Stimulated activated naive B cell treated with anti-CD40 and anti-IgM and Interleukin-4, amounts not matched to agents 10 μg/mL and 1 μg/mL and 100 μg/mL, for 72 hours (primary cell): ENCODE measurements at regions not wholly inside any gene's neighbourhood (a gene's known extent, or its start where the extent isn't known, plus 50 kb on each side); places are given as distances from the start of the nearest gene placed in this dataset.
"Not testable (repeated sequence)": the region's sequence is repeated elsewhere in the genome, so short reads cannot be mapped to it uniquely, and the experiment has no call there.

ENCODE experiments used
- ATAC-seq, 2 donors: fragments of 150-1000 bp; cut with Tn5 transposase; replicated peaks; 2 replicates each; pipeline ENCODE4 v1.10.0; 2021; ENCODE audit warnings: moderate library complexity in 1 of 2
- DNase-seq: peaks from one replicate; pipeline ENCODE4 v3.0.0; 2021
- H3K27ac Mint-ChIP-seq: one replicate; pipeline ENCODE4 v1.8.0; 2022; ENCODE audit warnings: mild to moderate bottlenecking, mixed read lengths
- H3K27me3 Mint-ChIP-seq, 2 donors: one replicate each; pipeline ENCODE4 v1.8.0; 2022; ENCODE audit warnings: mixed read lengths in 2 of 2
- H3K36me3 Mint-ChIP-seq, 2 donors: one replicate each; pipeline ENCODE4 v1.8.0; 2022; ENCODE audit warnings: mixed read lengths in 2 of 2, mild to moderate bottlenecking in 1 of 2
- H3K4me1 Mint-ChIP-seq, 2 donors: one replicate each; pipeline ENCODE4 v1.8.0; 2022; ENCODE audit warnings: mixed read lengths in 2 of 2, mild to moderate bottlenecking in 1 of 2
- H3K4me3 Mint-ChIP-seq, 2 donors: one replicate each; pipeline ENCODE4 v1.8.0; 2022; ENCODE audit warnings: mild to moderate bottlenecking in 2 of 2, mixed read lengths in 2 of 2, moderate library complexity in 1 of 2
- H3K9me3 Mint-ChIP-seq, 2 donors: one replicate each; pipeline ENCODE4 v1.8.0; 2022; ENCODE audit warnings: mixed read lengths in 2 of 2, mild to moderate bottlenecking in 1 of 2

- H3K36me3 Mint-ChIP-seq, DNase-seq, H3K9me3 Mint-ChIP-seq, H3K4me3 Mint-ChIP-seq, ATAC-seq, H3K27me3 Mint-ChIP-seq, H3K27ac Mint-ChIP-seq, H3K4me1 Mint-ChIP-seq: not testable (repeated sequence)
These were observed 1129.3 kb downstream of the ZPLD1 start for GRCh38 chr3:103564116-103564515.

- ATAC-seq (no peak), DNase-seq (no peak)
- H3K27me3 Mint-ChIP-seq: no peaks in the 10 kb centered on the region
- no peaks in the 10 kb centered on the region for H3K4me1 Mint-ChIP-seq
- no peaks in the 10 kb centered on the region for H3K36me3 Mint-ChIP-seq
- H3K9me3 Mint-ChIP-seq: peaks cover 0 to under 1% of the 10 kb centered on the region in 2 donors
- H3K27ac Mint-ChIP-seq: no peak overlapping the region
- no peak overlapping the region for H3K4me3 Mint-ChIP-seq
These were observed 1151.0 kb downstream of the ZPLD1 start for GRCh38 chr3:103585809-103586208.

GRCh38 chr3:103589770-103590169 is 1155.0 kb downstream of the ZPLD1 start:
- Mint-ChIP-seq H3K36me3 (no peaks in the 10 kb centered on the region), H3K27me3 (no peaks in the 10 kb centered on the region), H3K4me3 (no peak overlapping the region), H3K4me1 (no peaks in the 10 kb centered on the region), H3K27ac (no peak overlapping the region), H3K9me3 (peaks cover 0 to 1% of the 10 kb centered on the region in 2 donors)
- no peak for ATAC-seq
- no peak for DNase-seq

- no peak overlapping the region for H3K4me3 Mint-ChIP-seq
- DNase-seq (no peak), ATAC-seq (no peak)
- peaks cover 0 to 2% of the 10 kb centered on the region in 2 donors for H3K9me3 Mint-ChIP-seq
- H3K4me1 Mint-ChIP-seq: no peaks in the 10 kb centered on the region
- no peaks in the 10 kb centered on the region for H3K27me3 Mint-ChIP-seq
- H3K36me3 Mint-ChIP-seq: no peaks in the 10 kb centered on the region
- no peak overlapping the region for H3K27ac Mint-ChIP-seq
These were observed 1166.0 kb downstream of the ZPLD1 start for GRCh38 chr3:103600844-103601243.

GRCh38 chr3:103601666-103602065 is 1166.9 kb downstream of the ZPLD1 start:
- no peak overlapping the region for H3K27ac Mint-ChIP-seq
- DNase-seq: no peak
- no peak for ATAC-seq
- H3K9me3 Mint-ChIP-seq: peaks cover 0 to 2% of the 10 kb centered on the region in 2 donors
- H3K4me3 Mint-ChIP-seq: no peak overlapping the region
- H3K36me3 Mint-ChIP-seq: no peaks in the 10 kb centered on the region
- H3K4me1 Mint-ChIP-seq: no peaks in the 10 kb centered on the region
- no peaks in the 10 kb centered on the region for H3K27me3 Mint-ChIP-seq

- DNase-seq (no peak), ATAC-seq (no peak)
- H3K4me3 Mint-ChIP-seq: no peak overlapping the region
- H3K27ac Mint-ChIP-seq: no peak overlapping the region
- peaks cover 0 to 3% of the 10 kb centered on the region in 2 donors for H3K9me3 Mint-ChIP-seq
- H3K36me3 Mint-ChIP-seq: no peaks in the 10 kb centered on the region
- no peaks in the 10 kb centered on the region for H3K4me1 Mint-ChIP-seq
- no peaks in the 10 kb centered on the region for H3K27me3 Mint-ChIP-seq
These were observed 1174.7 kb downstream of the ZPLD1 start for GRCh38 chr3:103609472-103609871.

GRCh38 chr3:103613397-103614156 is 1178.8 kb downstream of the ZPLD1 start:
- Mint-ChIP-seq H3K4me3 (no peak overlapping the region), H3K4me1 (no peaks in the 10 kb centered on the region), H3K9me3 (peaks cover 0 to 2% of the 10 kb centered on the region in 2 donors), H3K27ac (no peak overlapping the region), H3K27me3 (no peaks in the 10 kb centered on the region), H3K36me3 (no peaks in the 10 kb centered on the region)
- ATAC-seq: no peak
- DNase-seq: no peak

GRCh38 chr3:103614719-103615118 is 1179.9 kb downstream of the ZPLD1 start:
- Mint-ChIP-seq H3K27ac (no peak overlapping the region), H3K27me3 (no peaks in the 10 kb centered on the region), H3K36me3 (no peaks in the 10 kb centered on the region), H3K9me3 (peaks cover 0 to 5% of the 10 kb centered on the region in 2 donors), H3K4me1 (no peaks in the 10 kb centered on the region), H3K4me3 (no peak overlapping the region)
- ATAC-seq: no peak
- no peak for DNase-seq

- Mint-ChIP-seq H3K27me3 (no peaks in the 10 kb centered on the region), H3K27ac (no peak overlapping the region), H3K4me1 (no peaks in the 10 kb centered on the region), H3K4me3 (no peak overlapping the region), H3K36me3 (no peaks in the 10 kb centered on the region), H3K9me3 (peaks cover 0 to 8% of the 10 kb centered on the region in 2 donors)
- ATAC-seq: no peak
- DNase-seq: no peak
These were observed 1183.1 kb downstream of the ZPLD1 start for GRCh38 chr3:103617961-103618360.

- H3K9me3 Mint-ChIP-seq: peaks cover 6 to 14% of the 10 kb centered on the region in 2 donors
- H3K4me1 Mint-ChIP-seq: no peaks in the 10 kb centered on the region
- H3K27ac Mint-ChIP-seq: no peak overlapping the region
- no peaks in the 10 kb centered on the region for H3K36me3 Mint-ChIP-seq
- ATAC-seq: no peak
- no peak for DNase-seq
- H3K27me3 Mint-ChIP-seq: no peaks in the 10 kb centered on the region
- H3K4me3 Mint-ChIP-seq: no peak overlapping the region
These were observed 1189.5 kb downstream of the ZPLD1 start for GRCh38 chr3:103624271-103624670.

- Mint-ChIP-seq H3K4me3 (no peak overlapping the region), H3K4me1 (no peaks in the 10 kb centered on the region), H3K27me3 (no peaks in the 10 kb centered on the region), H3K27ac (no peak overlapping the region), H3K9me3 (peaks cover 11 to 19% of the 10 kb centered on the region in 2 donors), H3K36me3 (no peaks in the 10 kb centered on the region)
- ATAC-seq: no peak
- DNase-seq: no peak
These were observed 1194.6 kb downstream of the ZPLD1 start for GRCh38 chr3:103629391-103629790.

GRCh38 chr3:103644450-103644849 is 1209.6 kb downstream of the ZPLD1 start:
- no peak overlapping the region for H3K4me3 Mint-ChIP-seq
- H3K27me3 Mint-ChIP-seq: no peaks in the 10 kb centered on the region
- H3K36me3 Mint-ChIP-seq: no peaks in the 10 kb centered on the region
- DNase-seq: no peak
- H3K9me3 Mint-ChIP-seq: no peaks in the 10 kb centered on the region
- no peak overlapping the region for H3K27ac Mint-ChIP-seq
- no peak for ATAC-seq
- H3K4me1 Mint-ChIP-seq: no peaks in the 10 kb centered on the region

- Mint-ChIP-seq H3K27ac (no peak overlapping the region), H3K9me3 (no peaks in the 10 kb centered on the region), H3K36me3 (no peaks in the 10 kb centered on the region), H3K4me1 (no peaks in the 10 kb centered on the region), H3K4me3 (no peak overlapping the region), H3K27me3 (no peaks in the 10 kb centered on the region)
- ATAC-seq: no peak
- no peak for DNase-seq
These were observed 1219.2 kb downstream of the ZPLD1 start for GRCh38 chr3:103653996-103654395.

- no peaks in the 10 kb centered on the region for H3K36me3 Mint-ChIP-seq
- no peaks in the 10 kb centered on the region for H3K4me1 Mint-ChIP-seq
- no peak overlapping the region for H3K27ac Mint-ChIP-seq
- no peaks in the 10 kb centered on the region for H3K9me3 Mint-ChIP-seq
- DNase-seq (no peak), ATAC-seq (no peak)
- H3K4me3 Mint-ChIP-seq: no peak overlapping the region
- H3K27me3 Mint-ChIP-seq: no peaks in the 10 kb centered on the region
These were observed 1222.9 kb downstream of the ZPLD1 start for GRCh38 chr3:103657756-103658155.

- H3K27ac Mint-ChIP-seq: no peak overlapping the region
- no peaks in the 10 kb centered on the region for H3K4me1 Mint-ChIP-seq
- H3K9me3 Mint-ChIP-seq: peaks cover 0 to 1% of the 10 kb centered on the region in 2 donors
- no peaks in the 10 kb centered on the region for H3K36me3 Mint-ChIP-seq
- no peak overlapping the region for H3K4me3 Mint-ChIP-seq
- no peaks in the 10 kb centered on the region for H3K27me3 Mint-ChIP-seq
- ATAC-seq: no peak
- no peak for DNase-seq
These were observed 1226.0 kb downstream of the ZPLD1 start for GRCh38 chr3:103660810-103661209.
